ENCODE measurements at regions not wholly inside any gene's neighbourhood (a gene's known extent, or its start where the extent isn't known, plus 50 kb on each side); places are given as distances from the start of the nearest gene placed in this dataset.

DNA sequence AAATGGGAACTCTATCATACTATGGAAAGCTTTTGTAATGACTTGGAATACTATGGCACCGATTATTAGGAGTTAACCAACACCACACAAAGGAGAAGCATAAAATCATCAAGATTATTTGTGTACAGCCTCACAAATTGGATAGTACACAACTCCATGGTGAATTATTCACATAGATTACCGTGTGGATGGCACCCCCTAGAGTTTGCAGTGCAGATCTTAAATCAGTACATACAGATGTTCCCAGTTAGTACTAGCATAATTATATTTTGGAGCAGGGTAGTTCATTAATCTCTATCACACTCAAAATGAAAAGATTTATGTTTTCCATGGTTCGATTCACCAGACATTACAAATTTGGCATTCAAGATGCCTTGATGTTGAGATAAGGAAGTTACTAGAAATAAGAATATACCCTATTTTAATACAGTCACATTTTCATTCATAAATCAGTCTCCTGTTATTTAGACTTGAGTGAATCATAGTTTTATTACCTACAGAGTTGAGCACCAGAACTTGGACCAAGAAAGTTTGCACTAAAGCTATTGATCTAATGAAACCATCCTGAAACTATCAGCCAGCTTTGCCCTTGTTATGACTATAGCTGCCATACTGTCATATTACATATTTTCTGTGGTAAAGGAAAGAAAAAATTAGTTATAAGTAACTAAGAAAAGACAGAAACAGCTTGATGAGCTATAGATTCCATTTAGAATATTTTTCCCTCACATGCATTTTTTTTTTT, 531.8 kb downstream of the GLUD2 start:
- Histone ChIP-seq H3K4me3 (no peak overlapping the region), H3K9me3 (no peaks in the 10 kb centered on the region), H3K27me3 (replicated peaks; ENCODE audit: insufficient read depth) (no peaks in the 10 kb centered on the region), H3K27ac (no peak overlapping the region), H3K36me3 (no peaks in the 10 kb centered on the region), H3K4me1 (ENCODE audit: control insufficient read depth in 1 of 2, low read depth in 2 of 2) (no peaks in the 10 kb centered on the region)
- ATAC-seq (ENCODE audit: insufficient number of reproducible peaks, low FRiP score, low read depth) (no peak), DNase-seq (ENCODE audit: low spot score) (no peak)
- TF ChIP-seq, protein P1, sequence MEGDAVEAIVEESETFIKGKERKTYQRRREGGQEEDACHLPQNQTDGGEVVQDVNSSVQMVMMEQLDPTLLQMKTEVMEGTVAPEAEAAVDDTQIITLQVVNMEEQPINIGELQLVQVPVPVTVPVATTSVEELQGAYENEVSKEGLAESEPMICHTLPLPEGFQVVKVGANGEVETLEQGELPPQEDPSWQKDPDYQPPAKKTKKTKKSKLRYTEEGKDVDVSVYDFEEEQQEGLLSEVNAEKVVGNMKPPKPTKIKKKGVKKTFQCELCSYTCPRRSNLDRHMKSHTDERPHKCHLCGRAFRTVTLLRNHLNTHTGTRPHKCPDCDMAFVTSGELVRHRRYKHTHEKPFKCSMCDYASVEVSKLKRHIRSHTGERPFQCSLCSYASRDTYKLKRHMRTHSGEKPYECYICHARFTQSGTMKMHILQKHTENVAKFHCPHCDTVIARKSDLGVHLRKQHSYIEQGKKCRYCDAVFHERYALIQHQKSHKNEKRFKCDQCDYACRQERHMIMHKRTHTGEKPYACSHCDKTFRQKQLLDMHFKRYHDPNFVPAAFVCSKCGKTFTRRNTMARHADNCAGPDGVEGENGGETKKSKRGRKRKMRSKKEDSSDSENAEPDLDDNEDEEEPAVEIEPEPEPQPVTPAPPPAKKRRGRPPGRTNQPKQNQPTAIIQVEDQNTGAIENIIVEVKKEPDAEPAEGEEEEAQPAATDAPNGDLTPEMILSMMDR (IDR thresholded peaks at IDR 0.05) = no peak

GRCh38 chrX:121581885-121582284, 534.5 kb downstream of the GLUD2 start:
- no peak for DNase-seq (ENCODE audit: low spot score)
- TF ChIP-seq, protein P1 (IDR thresholded peaks at IDR 0.05) = no peak

DNA sequence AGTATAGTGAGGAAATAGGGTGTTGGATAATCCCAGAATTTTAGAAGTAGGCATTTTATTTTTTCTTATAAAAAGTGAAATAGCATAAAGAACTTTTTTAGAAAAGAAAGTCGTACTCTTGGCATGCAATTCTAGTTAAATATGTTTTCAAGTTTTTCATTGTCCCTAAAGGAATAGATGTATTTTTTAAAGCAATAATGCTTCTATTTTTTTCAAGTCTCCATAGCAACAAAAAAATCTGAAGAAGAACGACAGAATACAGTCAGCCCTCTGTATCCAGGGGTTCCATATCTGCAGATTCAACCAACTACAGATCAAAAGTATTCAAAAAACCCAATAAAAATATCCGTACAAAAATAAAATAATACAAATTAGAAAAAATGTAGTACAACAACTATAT, 538.2 kb downstream of the GLUD2 start:
- no peaks in the 10 kb centered on the region for H3K9me3 ChIP-seq
- H3K27me3 ChIP-seq (replicated peaks; ENCODE audit: insufficient read depth) = no peaks in the 10 kb centered on the region
- no peaks in the 10 kb centered on the region for H3K4me1 ChIP-seq (ENCODE audit: control insufficient read depth in 1 of 2, low read depth in 2 of 2)
- no peaks in the 10 kb centered on the region for H3K36me3 ChIP-seq
- no peak for ATAC-seq (ENCODE audit: insufficient number of reproducible peaks, low FRiP score, low read depth)
- H3K27ac ChIP-seq = no peak overlapping the region
- TF ChIP-seq, protein P1 (IDR thresholded peaks at IDR 0.05) = no peak
- no peak overlapping the region for H3K4me3 ChIP-seq
- no peak for DNase-seq (ENCODE audit: low spot score)

More at GRCh38 chrX:121581885-121582284, 534.5 kb downstream of the GLUD2 start:
- H3K27me3 ChIP-seq (replicated peaks; ENCODE audit: insufficient read depth) = no peaks in the 10 kb centered on the region
- no peak overlapping the region for H3K27ac ChIP-seq
- ATAC-seq (ENCODE audit: insufficient number of reproducible peaks, low FRiP score, low read depth) = no peak
- H3K4me1 ChIP-seq (ENCODE audit: control insufficient read depth in 1 of 2, low read depth in 2 of 2) = no peaks in the 10 kb centered on the region
- H3K4me3 ChIP-seq = no peak overlapping the region
- H3K36me3 ChIP-seq = no peaks in the 10 kb centered on the region
- no peaks in the 10 kb centered on the region for H3K9me3 ChIP-seq

DNA sequence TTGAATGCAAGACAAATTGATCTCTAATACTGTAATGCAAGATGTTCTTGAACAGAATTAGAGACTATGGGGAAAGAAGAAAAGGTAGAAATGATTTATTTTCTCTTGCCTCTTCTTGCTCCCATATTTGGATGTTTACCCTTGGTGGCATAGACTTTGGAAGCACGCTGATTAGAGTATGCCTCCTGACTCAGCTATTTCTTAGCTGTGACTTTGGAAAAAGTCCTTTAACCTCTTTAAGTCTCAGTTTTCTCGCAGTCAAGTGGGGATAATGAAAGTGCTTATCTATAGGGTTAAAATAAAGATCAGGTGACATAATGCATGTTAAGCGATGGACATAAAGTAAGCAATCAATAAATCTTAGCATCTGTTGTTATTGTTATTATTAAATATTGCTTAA, 545.5 kb downstream of the GLUD2 start:
- Histone ChIP-seq H3K27me3 (replicated peaks; ENCODE audit: insufficient read depth) (no peaks in the 10 kb centered on the region), H3K9me3 (no peaks in the 10 kb centered on the region), H3K27ac (no peak overlapping the region), H3K4me3 (no peak overlapping the region), H3K36me3 (no peaks in the 10 kb centered on the region), H3K4me1 (ENCODE audit: control insufficient read depth in 1 of 2, low read depth in 2 of 2) (no peaks in the 10 kb centered on the region)
- TF ChIP-seq, protein P1 (IDR thresholded peaks at IDR 0.05) = no peak
- ATAC-seq (ENCODE audit: insufficient number of reproducible peaks, low FRiP score, low read depth) (no peak), DNase-seq (ENCODE audit: low spot score) (no peak)

DNA sequence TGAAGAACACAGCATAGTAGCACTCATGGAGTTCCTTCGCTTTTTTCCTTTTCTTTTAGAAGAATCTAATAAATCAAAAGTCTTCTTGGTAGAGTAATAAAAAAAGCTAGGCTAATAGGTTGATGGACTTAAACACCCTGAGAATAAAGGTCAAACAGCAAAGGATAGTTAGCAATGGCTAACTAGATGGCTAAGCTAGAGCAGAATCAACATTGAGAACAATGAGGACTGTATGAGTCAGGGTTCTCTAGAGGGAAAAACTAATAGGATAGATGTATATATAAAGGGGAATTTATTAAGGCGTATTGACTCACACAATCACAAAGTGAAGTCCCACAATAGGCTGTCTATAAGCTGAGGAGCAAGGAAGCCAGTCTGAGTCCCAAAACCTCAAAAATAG, 550.9 kb downstream of the GLUD2 start:
- Histone ChIP-seq H3K36me3 (no peaks in the 10 kb centered on the region), H3K4me1 (ENCODE audit: control insufficient read depth in 1 of 2, low read depth in 2 of 2) (no peaks in the 10 kb centered on the region), H3K9me3 (no peaks in the 10 kb centered on the region), H3K27ac (no peak overlapping the region), H3K4me3 (no peak overlapping the region), H3K27me3 (replicated peaks; ENCODE audit: insufficient read depth) (no peaks in the 10 kb centered on the region)
- TF ChIP-seq, protein P1 (IDR thresholded peaks at IDR 0.05) = no peak
- ATAC-seq (ENCODE audit: insufficient number of reproducible peaks, low FRiP score, low read depth) (no peak), DNase-seq (ENCODE audit: low spot score) (no peak)
